ENCODE measurements at regions not wholly inside any gene's neighbourhood (a gene's known extent, or its start where the extent isn't known, plus 50 kb on each side); places are given as distances from the start of the nearest gene placed in this dataset.
"Not testable (repeated sequence)": the region's sequence is repeated elsewhere in the genome, so short reads cannot be mapped to it uniquely, and the experiment has no call there.

DNA sequence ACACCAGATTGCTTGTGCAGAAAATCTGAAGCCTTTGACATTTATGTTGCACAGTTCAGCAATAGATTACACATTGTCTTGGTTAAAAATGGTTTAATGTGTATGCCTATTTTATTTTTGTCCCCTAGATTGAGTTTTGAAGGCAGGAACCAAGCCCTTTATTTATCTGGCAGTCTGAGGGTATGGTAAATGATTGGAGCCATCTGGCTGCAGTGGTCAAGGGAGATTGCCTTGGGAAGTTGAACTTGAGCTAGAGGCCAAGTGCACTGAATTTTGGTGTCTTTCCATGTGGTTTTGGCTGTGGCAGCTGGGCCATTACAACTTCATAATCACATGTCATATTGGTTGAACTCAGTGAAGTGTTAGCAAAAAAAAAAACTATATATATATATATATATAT lies 248.7 kb upstream of the C2CD4B start:
- DNase-seq: no peak

DNA sequence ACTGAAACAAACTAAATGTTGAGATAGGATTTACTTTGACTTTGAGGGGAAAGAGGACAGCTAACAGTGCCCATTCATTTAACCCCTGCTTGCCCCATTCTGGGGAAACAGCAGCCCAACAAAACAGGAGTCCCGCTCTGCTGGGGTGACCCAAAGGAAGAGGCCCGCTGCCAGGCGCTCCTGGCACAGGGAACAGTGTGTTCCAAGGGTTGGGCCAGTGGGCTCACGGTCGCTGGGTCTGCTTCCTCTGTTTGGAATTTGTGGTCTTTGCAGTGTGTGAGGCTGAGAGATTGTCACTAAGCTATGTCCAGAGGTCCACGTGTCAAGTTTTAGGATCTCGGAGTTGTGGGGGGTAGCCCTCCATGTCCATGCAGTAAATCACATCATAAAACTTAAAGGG lies 250.4 kb upstream of the C2CD4B start:
- no peak for DNase-seq

DNA sequence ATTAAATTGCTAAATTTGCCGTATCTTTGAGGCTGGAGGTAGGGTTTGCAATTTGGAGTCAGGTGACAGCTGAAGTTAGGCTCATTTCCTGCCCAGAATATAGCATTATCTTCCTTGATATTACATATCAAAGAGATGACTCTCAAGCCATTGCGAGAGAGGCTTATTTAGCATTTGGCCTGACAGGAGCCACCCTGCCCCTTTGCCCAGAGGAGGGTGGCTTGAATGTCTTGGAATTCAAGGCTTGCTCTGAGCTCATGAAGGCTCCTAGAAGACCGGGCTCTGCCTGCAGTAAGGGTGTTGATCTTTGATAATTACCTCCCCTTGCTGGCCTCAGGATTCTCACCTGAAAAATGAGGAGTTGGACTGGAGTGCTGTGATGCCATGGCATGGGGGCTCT lies 251.4 kb upstream of the C2CD4B start:
- no peak for DNase-seq

DNA sequence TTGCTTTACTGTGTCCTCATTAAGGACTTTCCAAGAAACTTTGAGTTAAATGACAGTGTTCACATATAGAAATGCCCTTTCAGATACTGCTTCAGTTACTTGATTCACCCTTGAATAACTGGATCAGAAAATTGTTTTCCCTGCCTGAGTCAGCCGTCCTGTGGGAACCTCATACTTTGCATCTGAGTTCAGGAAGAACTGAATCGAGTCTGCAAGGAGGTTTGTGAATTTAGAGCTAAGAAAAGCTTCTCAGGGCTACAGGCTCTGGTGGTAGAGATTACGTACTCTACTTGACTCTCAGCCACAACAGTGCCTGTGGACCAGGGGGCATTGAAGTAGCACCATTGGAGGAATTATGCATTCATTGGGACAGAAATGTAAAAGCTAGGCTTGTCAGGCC lies 252.4 kb upstream of the C2CD4B start:
- DNase-seq: no peak

DNA sequence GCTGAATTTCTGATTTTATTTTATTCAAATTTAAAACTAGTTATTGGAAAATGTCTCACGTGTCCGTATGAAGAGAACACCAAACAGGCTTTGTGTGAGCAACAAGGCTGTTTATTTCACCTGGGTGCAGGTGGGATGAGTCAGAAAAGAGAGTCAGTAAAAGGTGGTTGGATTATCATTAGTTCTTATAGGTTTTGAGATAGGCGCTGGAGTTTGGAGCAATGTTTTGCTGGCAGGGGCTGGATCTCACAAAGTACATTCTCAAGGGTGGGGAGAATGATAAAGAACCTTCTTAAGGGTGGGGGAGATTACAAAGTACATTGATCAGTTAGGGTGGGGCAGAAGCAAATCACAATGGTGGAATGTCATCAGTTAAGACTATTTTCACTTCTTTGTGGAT lies 253.4 kb upstream of the C2CD4B start:
- DNase-seq: not testable (repeated sequence)

DNA sequence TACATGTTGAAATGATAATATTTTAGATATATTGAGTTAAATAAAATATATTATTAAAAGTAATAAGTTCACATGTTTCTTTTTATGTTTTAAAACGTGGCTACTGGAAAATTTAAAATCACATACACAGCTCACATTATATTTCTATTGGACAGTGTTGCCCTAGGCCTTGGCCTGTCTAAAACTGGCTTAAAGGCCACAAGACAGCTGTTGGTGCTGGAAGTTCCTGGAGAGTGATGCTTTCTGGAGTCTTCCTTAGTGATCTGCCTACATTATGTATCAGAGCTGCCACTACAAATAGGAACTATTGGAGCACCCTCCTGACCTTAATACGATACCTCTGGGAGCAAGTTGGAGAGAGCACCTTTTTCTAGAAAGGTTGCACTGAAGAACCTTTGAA lies 254.1 kb upstream of the C2CD4B start:
- no peak for DNase-seq

DNA sequence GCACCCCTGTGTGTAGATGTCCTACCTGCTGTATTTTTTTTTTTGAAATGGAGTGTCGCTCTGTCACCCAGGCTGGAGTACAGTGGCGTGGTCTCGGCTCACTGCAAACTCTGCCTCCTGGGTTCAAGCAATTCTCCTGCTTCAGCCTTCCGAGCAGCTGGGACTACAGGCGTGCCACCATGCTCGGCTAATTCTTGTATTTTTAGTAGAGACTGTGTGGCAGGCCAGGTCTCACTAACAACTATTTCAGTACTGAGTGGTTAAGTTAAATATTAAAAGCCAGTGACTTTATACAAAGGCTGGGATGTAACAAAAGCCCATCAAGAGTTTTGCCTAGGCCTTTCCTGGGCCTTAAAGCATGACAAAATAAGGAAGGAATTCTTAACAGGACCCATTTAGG lies 255.3 kb upstream of the C2CD4B start:
- DNase-seq: not testable (repeated sequence)

DNA sequence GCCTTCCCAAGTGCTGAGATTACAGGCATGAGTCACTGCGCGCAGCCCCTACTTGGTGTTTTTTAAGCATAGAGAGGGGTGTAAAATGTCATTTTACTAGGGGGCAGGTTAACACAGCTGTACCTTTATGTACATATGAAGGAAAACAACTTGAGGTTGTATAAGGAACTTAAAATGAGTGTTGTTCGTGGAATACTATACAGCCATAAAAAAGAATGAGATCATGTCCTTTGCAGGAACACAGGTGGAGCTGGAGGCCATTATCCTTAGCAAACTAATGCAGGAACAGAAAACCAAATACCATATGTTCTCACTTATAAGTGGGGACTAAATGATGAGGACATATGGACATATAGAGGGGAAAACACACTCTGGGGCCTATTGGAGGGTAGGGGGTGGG lies 256.2 kb upstream of the C2CD4B start:
- no peak for DNase-seq

DNA sequence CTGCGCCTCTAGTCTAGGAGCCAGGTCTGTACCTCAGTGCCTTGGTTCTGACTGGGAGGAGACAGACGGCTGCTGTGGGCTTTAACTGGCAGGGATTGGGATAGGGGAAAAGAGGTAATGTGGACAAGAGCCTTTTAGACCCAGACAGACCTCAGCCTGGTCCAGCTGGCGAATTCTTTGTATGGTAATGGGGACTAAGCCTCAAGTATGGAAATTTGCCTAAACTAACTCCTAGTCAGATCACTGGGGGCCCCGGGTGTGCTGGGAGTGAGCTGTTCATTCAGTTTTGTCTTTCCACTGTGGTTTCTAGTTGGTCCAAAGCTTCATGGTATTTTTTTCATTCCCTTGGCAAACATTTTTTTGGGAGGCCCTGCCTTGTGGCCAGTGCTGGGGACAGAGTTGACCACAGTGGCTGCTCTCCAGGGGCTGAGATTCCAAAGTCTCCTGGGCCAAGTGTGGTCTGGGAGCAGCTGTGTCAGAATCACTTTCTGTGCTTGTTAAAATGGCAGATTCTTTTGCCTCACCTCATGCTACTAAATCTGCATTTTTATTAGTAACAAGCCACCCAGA lies 261.4 kb upstream of the C2CD4B start:
- DNase-seq: no peak

DNA sequence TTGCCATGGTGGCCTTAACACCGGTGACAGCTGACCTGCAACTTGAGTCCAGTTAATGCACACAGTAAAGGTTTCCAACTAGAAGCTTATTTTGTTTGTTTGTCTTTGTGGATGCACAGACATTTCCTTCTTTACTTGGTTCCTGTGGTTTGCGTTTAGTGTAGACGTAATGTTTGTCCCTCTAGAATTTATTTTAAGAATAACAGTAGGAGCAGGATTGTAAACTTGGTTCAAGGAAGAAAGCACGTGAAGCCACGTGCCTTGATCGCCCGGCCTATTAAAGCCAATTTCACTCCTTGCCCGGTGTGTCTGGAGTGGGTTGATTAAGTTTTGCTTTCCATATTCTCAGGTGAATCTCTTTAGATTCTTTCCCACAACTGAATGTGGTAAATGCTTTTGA lies 263.2 kb upstream of the C2CD4B start:
- no peak for DNase-seq

DNA sequence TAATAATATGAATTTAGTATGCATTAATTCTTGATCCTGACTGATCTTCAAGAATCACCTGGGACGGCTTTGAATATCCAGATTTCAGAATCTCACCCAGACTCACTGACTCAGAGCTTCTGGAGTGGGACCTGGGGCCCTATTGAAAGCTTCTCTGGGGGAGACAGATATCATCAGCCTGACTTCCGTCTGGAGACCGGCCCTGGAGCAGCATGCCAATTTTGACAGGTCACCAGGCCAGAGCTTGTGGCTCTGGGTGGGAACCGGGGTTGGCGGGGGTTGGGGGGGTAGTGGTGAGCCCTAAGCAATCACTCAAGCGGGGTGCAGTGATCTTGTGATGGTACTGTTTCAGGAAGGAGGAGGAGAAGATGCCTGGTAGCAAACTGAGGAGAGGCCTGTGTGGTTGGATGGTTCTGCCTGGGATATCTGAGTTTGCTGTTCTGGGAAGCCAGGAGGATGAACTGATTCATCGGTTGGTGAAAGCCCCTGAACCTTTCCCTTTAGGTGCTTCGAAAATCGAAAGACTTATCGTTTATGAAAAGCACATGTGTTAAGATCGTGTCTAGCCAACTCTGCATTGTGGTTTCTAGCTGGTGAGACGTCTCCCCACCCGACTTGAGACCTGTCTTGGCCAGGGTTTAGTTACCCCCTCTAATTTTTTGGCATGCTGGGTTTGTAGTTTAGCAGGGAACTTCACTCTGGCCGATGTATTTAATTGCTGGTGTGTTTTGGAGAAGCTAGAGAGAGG lies 263.9 kb upstream of the C2CD4B start:
- DNase-seq: no peak

DNA sequence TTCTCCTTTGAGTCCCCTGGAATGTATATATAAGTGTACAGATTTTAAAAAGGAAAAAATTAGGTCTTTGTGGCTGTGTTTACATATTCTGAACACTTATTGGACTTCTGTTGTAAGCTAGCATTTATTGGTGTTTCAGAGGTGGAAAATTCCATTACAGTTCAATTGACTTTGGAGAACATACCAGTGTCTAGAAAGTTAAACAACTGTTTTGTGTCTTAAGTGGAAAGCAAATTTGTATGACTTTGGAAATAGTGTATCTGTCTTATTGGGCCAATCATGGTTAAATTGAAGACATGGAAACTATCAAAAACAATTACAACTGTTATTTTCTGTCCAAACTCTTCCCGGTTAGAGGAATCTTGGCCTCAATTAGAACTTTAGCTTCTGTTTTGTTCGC lies 265.0 kb upstream of the C2CD4B start:
- no peak for DNase-seq

DNA sequence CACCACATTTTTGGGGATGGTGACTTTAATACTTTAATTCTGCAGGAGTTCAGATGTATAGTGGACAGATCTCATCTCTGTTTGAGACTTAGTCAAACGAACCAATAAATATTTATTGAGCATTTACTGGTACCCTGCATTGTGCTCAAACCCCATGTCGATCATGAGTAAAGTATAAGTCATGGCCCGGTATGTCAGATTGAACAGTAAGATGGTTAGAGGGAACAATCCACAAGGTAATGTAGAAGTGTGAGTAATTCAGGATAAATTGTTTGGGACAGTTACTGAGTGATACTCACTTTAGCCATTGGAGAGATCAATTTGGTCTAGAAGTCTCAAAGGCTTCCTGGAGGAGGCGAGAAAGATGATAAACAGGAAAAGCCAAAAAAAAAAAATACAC lies 265.5 kb upstream of the C2CD4B start:
- DNase-seq: no peak

DNA sequence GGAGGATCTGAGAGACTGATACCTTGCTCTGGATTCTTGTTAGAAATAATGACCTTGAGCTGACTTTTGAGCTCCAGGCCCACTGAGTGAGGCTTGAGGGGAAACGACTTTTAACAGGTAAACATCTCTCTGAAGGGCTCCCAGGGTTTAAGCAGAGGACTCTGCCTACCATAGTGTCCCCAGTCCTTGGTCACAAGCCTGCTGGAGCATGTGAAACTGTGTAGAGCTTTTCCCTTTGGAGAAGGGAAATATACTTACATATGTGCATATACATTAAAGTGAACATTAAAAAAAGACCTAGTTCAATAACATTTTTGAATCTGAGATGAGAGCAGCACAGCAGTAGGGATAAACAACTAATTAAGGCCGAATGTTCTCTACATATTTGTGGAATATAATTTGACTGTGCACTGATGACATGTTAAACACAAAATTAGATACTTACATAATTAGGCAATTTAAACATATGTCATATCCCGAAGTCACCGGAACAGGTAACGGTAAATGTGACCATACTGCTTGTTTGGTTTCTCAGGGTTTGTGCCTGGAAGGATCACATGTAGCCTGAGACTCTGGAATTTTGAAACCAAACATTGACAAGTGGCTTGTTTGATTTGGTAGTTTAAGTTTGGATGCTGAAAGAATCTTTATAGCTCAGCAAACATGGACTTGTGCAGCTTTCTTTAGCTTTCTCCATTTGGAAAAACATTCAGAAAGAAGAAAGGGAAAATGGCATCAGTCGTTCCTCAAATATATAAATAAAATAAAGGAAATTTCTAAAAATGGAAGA lies 266.1 kb upstream of the C2CD4B start:
- DNase-seq: no peak

DNA sequence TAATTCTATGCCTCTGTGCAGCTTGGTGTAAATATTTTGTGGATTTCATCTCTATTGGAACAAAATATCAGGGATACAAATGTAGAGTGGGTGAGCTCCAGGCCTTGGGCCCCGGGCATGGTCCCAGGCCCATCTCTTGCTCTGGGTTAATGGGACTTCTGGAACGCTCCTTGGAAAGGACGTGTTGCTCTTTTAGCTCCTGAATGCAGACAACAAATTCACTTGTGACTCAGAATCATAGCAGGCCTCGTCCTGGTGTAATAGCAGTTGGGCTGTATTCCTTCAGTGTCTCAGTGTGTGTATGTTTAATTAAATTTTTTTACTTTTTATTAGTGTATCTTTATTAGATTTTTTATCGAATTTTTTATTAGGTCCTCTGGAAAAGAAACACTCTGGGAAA lies 266.7 kb upstream of the C2CD4B start:
- DNase-seq: no peak

DNA sequence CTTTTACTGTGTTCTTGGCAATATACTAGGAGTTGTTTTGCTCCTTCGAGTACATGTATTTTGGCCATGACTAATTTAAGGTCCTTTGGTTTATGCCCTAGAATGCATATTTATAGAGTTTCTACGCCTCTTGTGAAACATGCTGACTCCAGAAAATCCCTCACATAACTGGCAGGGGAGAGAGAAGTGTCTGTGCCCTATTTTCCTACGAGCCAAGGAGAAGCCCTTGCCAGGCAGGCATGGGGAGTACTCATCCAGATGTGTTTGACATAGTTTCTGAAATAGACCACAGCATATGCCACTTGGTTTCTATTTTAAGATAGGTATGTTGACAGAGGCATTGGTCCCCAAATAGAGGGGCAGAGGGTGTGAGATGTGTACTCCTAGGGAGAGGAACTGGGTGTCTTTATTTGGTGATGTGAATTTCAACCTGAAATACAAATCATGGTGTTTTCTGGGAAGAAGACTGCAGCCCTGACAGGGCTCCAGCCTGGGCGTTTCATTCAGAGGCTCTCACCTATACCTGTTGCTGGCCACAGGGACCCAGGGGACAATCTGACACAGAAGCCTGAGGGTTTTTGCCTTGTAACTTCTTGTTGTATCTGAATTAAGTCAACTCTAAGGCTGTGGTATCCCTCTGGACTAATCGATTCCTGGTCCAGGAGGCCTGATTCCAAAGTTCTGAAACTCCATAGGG lies 267.8 kb upstream of the C2CD4B start:
- DNase-seq: no peak

DNA sequence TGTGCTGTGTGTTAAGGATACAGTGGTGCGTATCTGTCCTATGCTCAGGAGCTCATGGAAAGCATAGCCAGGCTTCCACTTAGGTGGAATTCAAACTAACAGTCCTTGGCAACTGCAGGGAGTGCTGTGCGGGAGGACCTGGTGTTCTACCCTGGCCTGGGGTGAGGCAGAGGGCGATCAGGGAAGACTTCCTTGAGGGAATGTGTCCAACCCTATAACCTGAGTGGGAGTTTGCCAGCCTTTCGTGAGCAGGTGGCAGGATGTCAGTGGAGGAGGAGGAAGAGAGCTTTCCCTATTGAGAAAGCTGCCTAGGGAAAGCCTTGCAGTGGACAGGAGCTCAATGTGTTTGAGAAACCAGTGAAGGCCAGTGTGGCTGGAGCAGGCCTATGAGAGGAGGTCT lies 271.1 kb upstream of the C2CD4B start:
- no peak for DNase-seq

DNA sequence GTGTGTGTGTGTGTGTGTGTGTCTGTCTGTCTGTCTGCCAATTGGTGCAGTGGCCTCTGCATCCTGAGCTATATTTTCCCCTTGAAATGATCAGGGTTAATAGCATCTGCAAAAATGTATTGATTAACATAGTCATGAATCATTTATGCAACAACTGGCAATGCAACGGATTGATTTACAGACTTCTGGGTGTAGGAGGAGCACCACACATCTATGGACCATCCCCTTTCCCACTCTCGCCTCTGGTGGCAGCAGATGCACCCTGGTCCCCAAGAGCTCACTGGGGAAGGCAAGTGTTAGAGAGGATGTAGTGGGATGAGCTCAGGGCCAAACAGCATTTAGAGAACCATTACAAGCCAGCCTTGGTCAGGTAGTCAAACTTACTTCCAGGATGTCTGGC lies 272.7 kb upstream of the C2CD4B start:
- DNase-seq: no peak

DNA sequence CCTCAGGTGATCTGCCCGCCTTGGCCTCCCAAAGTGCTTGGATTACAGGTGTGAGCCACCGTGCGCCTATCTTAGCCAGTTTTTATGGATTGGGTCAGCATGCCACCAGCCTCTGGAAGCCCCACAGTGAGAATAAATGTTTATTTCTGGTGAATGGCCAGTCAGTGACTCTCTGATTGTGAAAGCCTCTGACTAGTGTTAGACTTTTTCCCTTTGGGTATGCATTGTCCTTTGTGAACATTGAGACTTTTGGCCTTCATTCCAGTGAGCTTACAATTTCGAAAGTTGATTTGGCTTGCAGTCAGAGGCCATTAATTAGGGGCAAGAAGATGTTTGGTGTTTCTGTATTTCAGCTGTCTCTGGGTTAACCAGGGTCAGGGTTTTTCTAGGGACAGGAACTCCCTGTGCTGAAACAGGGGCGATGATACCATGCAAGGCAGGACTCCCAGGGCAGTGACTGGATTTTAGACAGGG lies 274.5 kb upstream of the C2CD4B start:
- no peak for DNase-seq

DNA sequence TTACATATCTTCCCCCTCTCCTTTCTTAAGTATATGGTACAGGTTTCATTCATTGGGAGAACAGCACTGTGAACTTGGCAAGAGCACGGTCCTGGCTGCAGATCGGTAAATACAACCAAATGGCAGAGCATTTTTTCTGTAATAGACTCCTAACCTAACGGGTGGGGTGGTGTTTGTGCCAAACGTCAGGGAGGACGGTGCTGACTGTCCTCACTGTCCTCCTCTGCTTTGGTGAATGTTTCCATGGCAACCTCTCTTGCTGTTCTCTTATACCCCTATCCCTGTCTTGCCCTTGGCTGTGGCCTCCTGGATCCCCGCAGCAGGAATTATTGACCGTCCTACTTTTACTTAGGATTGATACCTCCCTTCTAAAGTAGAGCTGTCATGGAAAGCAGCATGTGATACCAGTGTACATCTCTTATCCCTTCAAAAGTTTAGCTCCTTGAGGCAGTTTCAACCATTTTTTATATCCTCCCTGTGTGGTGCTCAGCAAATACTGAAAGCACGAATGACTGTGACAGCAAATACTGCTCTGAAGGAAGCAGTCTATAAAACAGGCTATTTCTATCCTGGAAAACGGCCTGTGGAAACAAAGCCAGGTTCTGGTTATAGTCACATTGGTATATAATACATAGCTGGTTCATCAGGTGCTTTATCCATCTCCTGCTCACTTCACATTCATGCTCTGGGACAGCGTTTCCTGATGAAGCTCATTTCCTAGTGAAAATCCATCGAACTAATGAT lies 275.4 kb upstream of the C2CD4B start:
- no peak for DNase-seq

DNA sequence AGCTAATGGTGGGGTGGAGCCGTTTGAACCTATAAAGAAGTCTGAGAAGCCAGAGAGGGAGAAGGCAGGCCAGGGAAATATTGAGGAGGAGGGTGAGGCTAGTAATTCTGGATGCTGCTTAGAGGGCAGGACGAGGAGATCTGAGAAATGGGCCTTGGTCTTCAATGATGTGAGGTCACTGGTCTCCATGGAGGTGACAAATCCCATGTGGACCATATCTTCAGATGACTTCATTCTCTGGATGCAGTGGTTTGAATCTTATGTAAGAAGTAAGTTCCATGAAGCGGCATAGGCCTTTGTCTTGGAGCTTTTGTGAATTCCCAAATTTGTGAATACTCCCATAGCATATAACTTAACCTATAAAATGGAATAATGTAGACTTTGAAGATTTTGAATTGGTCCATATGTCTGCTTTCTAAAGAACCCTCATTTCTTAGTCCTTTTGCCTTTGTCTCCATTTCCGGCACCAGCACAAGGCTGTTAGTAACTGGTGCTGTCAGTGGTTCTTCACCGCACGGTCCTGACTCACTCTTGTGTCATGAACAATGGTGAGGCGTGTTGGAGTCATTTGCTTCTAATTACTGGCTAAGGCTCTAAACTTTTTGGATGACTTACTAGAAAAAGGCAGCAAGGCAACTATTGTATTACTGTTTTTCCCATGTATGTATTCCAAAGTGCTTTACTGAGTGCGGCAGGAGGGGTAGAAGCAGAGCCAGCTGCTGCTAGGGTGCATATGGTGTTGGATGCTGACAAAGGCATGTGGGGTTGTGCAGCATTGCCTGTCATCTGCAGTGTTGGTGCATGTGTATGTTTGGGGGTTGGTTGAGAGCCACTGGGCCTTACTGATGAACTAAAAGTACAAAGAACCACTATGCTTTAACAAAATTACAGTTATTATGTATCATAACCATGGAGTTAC lies 279.3 kb upstream of the C2CD4B start:
- DNase-seq: no peak

Data from hindlimb muscle (tissue), 1 donor.